ENCODE measurements at regions not wholly inside any gene's neighbourhood (a gene's known extent, or its start where the extent isn't known, plus 50 kb on each side); places are given as distances from the start of the nearest gene placed in this dataset.
A peak's percentile ranks its signal among the peaks of the same experiment; 100 is the strongest.

GRCh38 chr16:52191531-52192134, 355.3 kb downstream of the TOX3 start:
- H3K4me3 Mint-ChIP-seq, result no peak overlapping the region
- H3K27ac Mint-ChIP-seq (ENCODE audit: low read depth), result no peak overlapping the region
- ATAC-seq (replicated peaks; ENCODE audit: extremely low read depth, poor library complexity, severe bottlenecking) (no peak), DNase-seq (ENCODE audit: low spot score in 2 of 2) (peak; percentile 15 to 18)
- no peaks in the 10 kb centered on the region for H3K36me3 Mint-ChIP-seq (ENCODE audit: insufficient read depth)
- no peaks in the 10 kb centered on the region for H3K27me3 Mint-ChIP-seq
- no peaks in the 10 kb centered on the region for H3K4me1 Mint-ChIP-seq
- no peaks in the 10 kb centered on the region for H3K9me3 Mint-ChIP-seq

GRCh38 chr16:52184336-52184735, 362.6 kb downstream of the TOX3 start:
- DNase-seq (ENCODE audit: low spot score in 2 of 2) (no peak), ATAC-seq (replicated peaks; ENCODE audit: extremely low read depth, poor library complexity, severe bottlenecking) (no peak)
- H3K36me3 Mint-ChIP-seq (ENCODE audit: insufficient read depth), result peaks cover 2% of the 10 kb centered on the region
- no peaks in the 10 kb centered on the region for H3K27me3 Mint-ChIP-seq
- peaks cover 6% of the 10 kb centered on the region for H3K9me3 Mint-ChIP-seq
- no peaks in the 10 kb centered on the region for H3K4me1 Mint-ChIP-seq
- no peak overlapping the region for H3K4me3 Mint-ChIP-seq
- no peak overlapping the region for H3K27ac Mint-ChIP-seq (ENCODE audit: low read depth)

GRCh38 chr16:52182840-52183239, 364.1 kb downstream of the TOX3 start:
- peaks cover 2% of the 10 kb centered on the region for H3K36me3 Mint-ChIP-seq (ENCODE audit: insufficient read depth)
- no peak for ATAC-seq (replicated peaks; ENCODE audit: extremely low read depth, poor library complexity, severe bottlenecking)
- H3K27ac Mint-ChIP-seq (ENCODE audit: low read depth), result no peak overlapping the region
- no peak overlapping the region for H3K4me3 Mint-ChIP-seq
- H3K27me3 Mint-ChIP-seq, result no peaks in the 10 kb centered on the region
- peaks cover 6% of the 10 kb centered on the region for H3K9me3 Mint-ChIP-seq
- DNase-seq (ENCODE audit: low spot score in 2 of 2), result no peak
- no peaks in the 10 kb centered on the region for H3K4me1 Mint-ChIP-seq

GRCh38 chr16:52174168-52174567, 372.8 kb downstream of the TOX3 start:
- Mint-ChIP-seq H3K27ac (ENCODE audit: low read depth) (no peak overlapping the region), H3K4me3 (no peak overlapping the region)

GRCh38 chr16:52171481-52171880, 375.5 kb downstream of the TOX3 start:
- Mint-ChIP-seq H3K27ac (ENCODE audit: low read depth) (no peak overlapping the region), H3K4me3 (no peak overlapping the region), H3K27me3 (no peaks in the 10 kb centered on the region), H3K36me3 (ENCODE audit: insufficient read depth) (no peaks in the 10 kb centered on the region), H3K4me1 (no peaks in the 10 kb centered on the region), H3K9me3 (no peaks in the 10 kb centered on the region)
- ATAC-seq (replicated peaks; ENCODE audit: extremely low read depth, poor library complexity, severe bottlenecking) (no peak), DNase-seq (ENCODE audit: low spot score in 2 of 2) (no peak)

More at GRCh38 chr16:52174168-52174567, 372.8 kb downstream of the TOX3 start:
- no peaks in the 10 kb centered on the region for H3K9me3 Mint-ChIP-seq
- no peak for DNase-seq (ENCODE audit: low spot score in 2 of 2)
- H3K27me3 Mint-ChIP-seq, result no peaks in the 10 kb centered on the region
- no peak for ATAC-seq (replicated peaks; ENCODE audit: extremely low read depth, poor library complexity, severe bottlenecking)
- no peaks in the 10 kb centered on the region for H3K4me1 Mint-ChIP-seq
- H3K36me3 Mint-ChIP-seq (ENCODE audit: insufficient read depth), result no peaks in the 10 kb centered on the region

GRCh38 chr16:52167328-52167727, 379.6 kb downstream of the TOX3 start:
- no peak for ATAC-seq (replicated peaks; ENCODE audit: extremely low read depth, poor library complexity, severe bottlenecking)
- DNase-seq (ENCODE audit: low spot score in 2 of 2), result no peak
- Mint-ChIP-seq H3K27ac (ENCODE audit: low read depth) (no peak overlapping the region), H3K36me3 (ENCODE audit: insufficient read depth) (no peaks in the 10 kb centered on the region), H3K4me3 (no peak overlapping the region), H3K9me3 (no peaks in the 10 kb centered on the region), H3K4me1 (no peaks in the 10 kb centered on the region), H3K27me3 (no peaks in the 10 kb centered on the region)

GRCh38 chr16:52165961-52166360, 381.0 kb downstream of the TOX3 start:
- H3K4me1 Mint-ChIP-seq, result no peaks in the 10 kb centered on the region
- H3K36me3 Mint-ChIP-seq (ENCODE audit: insufficient read depth), result no peaks in the 10 kb centered on the region
- no peaks in the 10 kb centered on the region for H3K27me3 Mint-ChIP-seq
- DNase-seq (ENCODE audit: low spot score in 2 of 2), result no peak
- H3K4me3 Mint-ChIP-seq, result no peak overlapping the region
- ATAC-seq (replicated peaks; ENCODE audit: extremely low read depth, poor library complexity, severe bottlenecking), result no peak
- H3K27ac Mint-ChIP-seq (ENCODE audit: low read depth), result no peak overlapping the region
- no peaks in the 10 kb centered on the region for H3K9me3 Mint-ChIP-seq

- peaks cover 4% of the 10 kb centered on the region for H3K9me3 Mint-ChIP-seq
- H3K4me1 Mint-ChIP-seq, result no peaks in the 10 kb centered on the region
- no peak overlapping the region for H3K4me3 Mint-ChIP-seq
- no peak overlapping the region for H3K27ac Mint-ChIP-seq (ENCODE audit: low read depth)
- no peaks in the 10 kb centered on the region for H3K36me3 Mint-ChIP-seq (ENCODE audit: insufficient read depth)
- H3K27me3 Mint-ChIP-seq, result no peaks in the 10 kb centered on the region
- DNase-seq (ENCODE audit: low spot score in 2 of 2), result no peak
- no peak for ATAC-seq (replicated peaks; ENCODE audit: extremely low read depth, poor library complexity, severe bottlenecking)
Observed at GRCh38 chr16:52149003-52149402, 397.9 kb downstream of the TOX3 start.

- ATAC-seq (replicated peaks; ENCODE audit: extremely low read depth, poor library complexity, severe bottlenecking) (no peak), DNase-seq (ENCODE audit: low spot score in 2 of 2) (no peak)
- Mint-ChIP-seq H3K4me1 (no peaks in the 10 kb centered on the region), H3K27ac (ENCODE audit: low read depth) (no peak overlapping the region), H3K9me3 (peaks cover 4% of the 10 kb centered on the region), H3K27me3 (no peaks in the 10 kb centered on the region), H3K4me3 (no peak overlapping the region), H3K36me3 (ENCODE audit: insufficient read depth) (no peaks in the 10 kb centered on the region)
Observed at GRCh38 chr16:52141871-52142270, 405.1 kb downstream of the TOX3 start.

GRCh38 chr16:52128361-52128760, 418.6 kb downstream of the TOX3 start:
- no peak overlapping the region for H3K4me3 Mint-ChIP-seq
- DNase-seq (ENCODE audit: low spot score in 2 of 2) (no peak), ATAC-seq (replicated peaks; ENCODE audit: extremely low read depth, poor library complexity, severe bottlenecking) (no peak)
- H3K27ac Mint-ChIP-seq (ENCODE audit: low read depth), result no peak overlapping the region
- no peaks in the 10 kb centered on the region for H3K27me3 Mint-ChIP-seq
- peaks cover 6% of the 10 kb centered on the region for H3K9me3 Mint-ChIP-seq
- H3K36me3 Mint-ChIP-seq (ENCODE audit: insufficient read depth), result no peaks in the 10 kb centered on the region
- H3K4me1 Mint-ChIP-seq, result no peaks in the 10 kb centered on the region

- H3K4me3 Mint-ChIP-seq, result no peak overlapping the region
- H3K27ac Mint-ChIP-seq (ENCODE audit: low read depth), result no peak overlapping the region
- ATAC-seq (replicated peaks; ENCODE audit: extremely low read depth, poor library complexity, severe bottlenecking), result no peak
Observed at GRCh38 chr16:52123842-52124241, 423.1 kb downstream of the TOX3 start.

GRCh38 chr16:52123061-52123839, 423.7 kb downstream of the TOX3 start:
- DNase-seq (ENCODE audit: low spot score in 2 of 2) (no peak), ATAC-seq (replicated peaks; ENCODE audit: extremely low read depth, poor library complexity, severe bottlenecking) (no peak)
- peaks cover 15% of the 10 kb centered on the region for H3K9me3 Mint-ChIP-seq
- no peaks in the 10 kb centered on the region for H3K36me3 Mint-ChIP-seq (ENCODE audit: insufficient read depth)
- no peak overlapping the region for H3K4me3 Mint-ChIP-seq
- no peaks in the 10 kb centered on the region for H3K27me3 Mint-ChIP-seq
- H3K27ac Mint-ChIP-seq (ENCODE audit: low read depth), result no peak overlapping the region
- H3K4me1 Mint-ChIP-seq, result no peaks in the 10 kb centered on the region

More at GRCh38 chr16:52123842-52124241, 423.1 kb downstream of the TOX3 start:
- peaks cover 14% of the 10 kb centered on the region for H3K9me3 Mint-ChIP-seq
- no peak for DNase-seq (ENCODE audit: low spot score in 2 of 2)
- no peaks in the 10 kb centered on the region for H3K4me1 Mint-ChIP-seq
- no peaks in the 10 kb centered on the region for H3K36me3 Mint-ChIP-seq (ENCODE audit: insufficient read depth)
- no peaks in the 10 kb centered on the region for H3K27me3 Mint-ChIP-seq

GRCh38 chr16:52117171-52117570, 429.8 kb downstream of the TOX3 start:
- H3K27me3 Mint-ChIP-seq, result no peaks in the 10 kb centered on the region
- H3K9me3 Mint-ChIP-seq, result peaks cover 28% of the 10 kb centered on the region
- H3K4me1 Mint-ChIP-seq, result no peaks in the 10 kb centered on the region
- H3K36me3 Mint-ChIP-seq (ENCODE audit: insufficient read depth), result no peaks in the 10 kb centered on the region
- DNase-seq (ENCODE audit: low spot score in 2 of 2) (no peak), ATAC-seq (replicated peaks; ENCODE audit: extremely low read depth, poor library complexity, severe bottlenecking) (no peak)
- H3K4me3 Mint-ChIP-seq, result no peak overlapping the region
- H3K27ac Mint-ChIP-seq (ENCODE audit: low read depth), result no peak overlapping the region

All from central memory CD8-positive, alpha-beta T cell (primary cell).